ENCODE measurements at regions not wholly inside any gene's neighbourhood (a gene's known extent, or its start where the extent isn't known, plus 50 kb on each side); places are given as distances from the start of the nearest gene placed in this dataset.

- DNase-seq (ENCODE audit: low spot score), result no peak
Observed at GRCh38 chr16:79439901-79440300, 160.6 kb downstream of the MAF start.

DNA sequence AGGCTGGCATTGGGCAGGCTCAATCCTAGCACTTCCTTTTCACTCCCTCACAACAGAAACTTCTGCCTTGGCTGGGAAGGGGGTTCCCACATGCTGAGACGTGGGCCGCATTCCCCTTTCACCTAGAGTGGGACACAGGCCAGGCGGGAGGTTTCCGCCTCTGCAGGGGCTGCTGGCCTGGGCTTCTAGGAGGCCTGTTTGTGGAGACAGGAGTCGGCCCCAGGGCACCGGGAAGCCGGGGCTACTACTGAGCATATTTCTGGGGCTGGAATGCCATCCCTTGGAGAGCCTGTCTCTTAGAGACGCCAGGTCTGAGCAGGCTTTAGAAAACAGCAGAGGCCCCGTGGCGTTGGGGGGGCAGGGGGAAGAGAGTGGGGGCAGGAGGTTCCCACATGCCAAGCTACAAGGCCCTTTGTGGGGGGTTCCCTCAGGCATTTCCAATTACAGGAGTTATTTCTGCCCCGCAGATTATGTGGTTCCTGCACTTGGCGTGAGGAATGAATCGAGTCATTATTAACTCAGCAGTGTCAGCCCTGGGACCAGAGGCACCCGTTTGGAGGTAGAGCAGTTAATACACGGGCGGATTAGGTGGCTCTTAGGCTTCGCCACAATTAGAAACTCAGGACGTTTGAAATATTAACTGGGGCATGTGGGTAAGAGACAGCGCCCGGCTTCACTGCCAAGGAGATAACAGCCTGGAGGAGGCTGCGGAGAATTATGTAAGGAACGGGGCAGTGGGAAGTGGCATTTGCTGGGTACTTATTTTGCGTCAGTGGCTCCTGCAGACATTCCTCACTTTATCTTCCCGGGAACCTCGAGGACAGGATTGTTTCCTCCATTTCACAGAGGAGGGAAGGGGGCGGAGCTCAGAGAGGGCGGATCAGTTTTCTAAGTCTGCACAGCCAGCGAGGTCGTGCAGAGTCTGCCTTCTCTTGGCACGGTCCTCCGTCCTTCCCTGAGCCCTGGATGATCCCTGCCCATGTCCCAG is 162.5 kb downstream of the MAF start:
- DNase-seq (ENCODE audit: low spot score), result no peak

- DNase-seq (ENCODE audit: low spot score), result no peak
Observed at GRCh38 chr16:79436885-79437284, 163.7 kb downstream of the MAF start.

GRCh38 chr16:79434771-79435170 is 165.8 kb downstream of the MAF start:
- DNase-seq (ENCODE audit: low spot score), result no peak

GRCh38 chr16:79434092-79434491 is 166.4 kb downstream of the MAF start:
- DNase-seq (ENCODE audit: low spot score), result no peak

- DNase-seq (ENCODE audit: low spot score), result no peak
Observed at GRCh38 chr16:79431923-79432322, 168.6 kb downstream of the MAF start.

GRCh38 chr16:79430191-79430678 is 170.3 kb downstream of the MAF start:
- no peak for DNase-seq (ENCODE audit: low spot score)

- DNase-seq (ENCODE audit: low spot score), result no peak
Observed at GRCh38 chr16:79429381-79430190, 171.0 kb downstream of the MAF start.

- DNase-seq (ENCODE audit: low spot score), result no peak
Observed at GRCh38 chr16:79426663-79427062, 173.9 kb downstream of the MAF start.

- no peak for DNase-seq (ENCODE audit: low spot score)
Observed at GRCh38 chr16:79422064-79422463, 178.5 kb downstream of the MAF start.

DNA sequence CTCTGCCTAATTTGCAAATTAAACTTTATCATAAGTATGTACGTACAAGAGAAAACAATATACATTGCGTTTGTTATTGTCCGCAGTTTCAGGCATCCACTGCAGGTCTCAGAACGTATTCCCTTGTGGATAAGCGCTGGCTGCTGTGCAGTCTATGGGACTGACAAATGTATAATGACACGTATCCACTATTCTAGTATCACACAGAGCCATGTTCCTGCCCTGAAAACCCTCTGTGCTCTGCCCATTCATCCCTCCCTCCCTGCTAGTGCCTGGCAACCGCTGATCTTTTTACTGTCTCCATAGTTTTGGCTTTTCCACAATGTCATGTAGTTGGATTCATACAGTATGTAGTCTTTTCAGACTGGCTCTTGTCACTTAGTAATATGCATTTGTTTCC is 179.4 kb downstream of the MAF start:
- no peak for DNase-seq (ENCODE audit: low spot score)

- no peak for DNase-seq (ENCODE audit: low spot score)
Observed at GRCh38 chr16:79420493-79420892, 180.0 kb downstream of the MAF start.

- no peak for DNase-seq (ENCODE audit: low spot score)
Observed at GRCh38 chr16:79419148-79419547, 181.4 kb downstream of the MAF start.

GRCh38 chr16:79417601-79418008 is 182.9 kb downstream of the MAF start:
- no peak for DNase-seq (ENCODE audit: low spot score)

- no peak for DNase-seq (ENCODE audit: low spot score)
Observed at GRCh38 chr16:79415983-79416640, 184.4 kb downstream of the MAF start.

GRCh38 chr16:79412783-79413225 is 187.7 kb downstream of the MAF start:
- DNase-seq (ENCODE audit: low spot score), result no peak

DNA sequence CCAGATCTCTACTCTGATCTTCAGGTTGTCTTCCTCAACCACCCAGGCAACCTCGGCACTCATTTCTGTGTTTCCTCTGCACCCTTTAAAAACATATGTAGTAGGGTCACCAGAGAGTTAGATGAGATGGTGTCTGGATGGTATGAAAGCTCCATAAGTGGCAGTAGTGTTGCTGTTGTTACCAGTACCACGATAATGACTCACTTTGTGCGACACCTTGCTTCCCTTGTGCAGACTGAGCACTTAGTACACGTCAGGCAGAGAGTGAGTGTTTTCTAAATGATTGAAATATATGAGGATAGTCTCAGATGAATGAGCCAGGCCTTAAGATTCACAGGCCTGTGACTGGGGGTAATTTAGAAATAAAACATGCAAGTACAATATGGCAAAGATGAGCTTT is 188.7 kb downstream of the MAF start:
- no peak for DNase-seq (ENCODE audit: low spot score)

GRCh38 chr16:79411357-79411756 is 189.2 kb downstream of the MAF start:
- DNase-seq (ENCODE audit: low spot score), result no peak

GRCh38 chr16:79409978-79410377 is 190.6 kb downstream of the MAF start:
- no peak for DNase-seq (ENCODE audit: low spot score)

DNA sequence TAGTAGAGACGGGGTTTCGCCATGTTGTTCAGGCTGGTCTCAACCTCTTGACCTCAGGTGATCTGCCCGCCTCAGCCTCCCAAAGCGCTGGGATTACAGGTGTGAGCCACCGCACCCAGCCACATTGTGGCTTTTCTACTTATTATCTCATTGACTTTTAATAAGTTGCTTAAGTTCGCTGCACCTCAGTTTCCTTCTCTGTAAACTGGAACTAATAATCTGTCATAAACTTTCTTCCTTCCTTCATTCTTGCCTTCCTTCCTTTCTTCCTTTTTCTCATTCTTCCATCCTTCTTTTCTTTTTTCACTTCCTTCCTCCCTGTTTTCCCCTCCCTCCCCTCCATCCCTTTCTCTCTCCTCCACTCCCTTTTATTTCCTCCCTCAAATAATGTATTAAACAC is 192.2 kb downstream of the MAF start:
- no peak for DNase-seq (ENCODE audit: low spot score)

DNA sequence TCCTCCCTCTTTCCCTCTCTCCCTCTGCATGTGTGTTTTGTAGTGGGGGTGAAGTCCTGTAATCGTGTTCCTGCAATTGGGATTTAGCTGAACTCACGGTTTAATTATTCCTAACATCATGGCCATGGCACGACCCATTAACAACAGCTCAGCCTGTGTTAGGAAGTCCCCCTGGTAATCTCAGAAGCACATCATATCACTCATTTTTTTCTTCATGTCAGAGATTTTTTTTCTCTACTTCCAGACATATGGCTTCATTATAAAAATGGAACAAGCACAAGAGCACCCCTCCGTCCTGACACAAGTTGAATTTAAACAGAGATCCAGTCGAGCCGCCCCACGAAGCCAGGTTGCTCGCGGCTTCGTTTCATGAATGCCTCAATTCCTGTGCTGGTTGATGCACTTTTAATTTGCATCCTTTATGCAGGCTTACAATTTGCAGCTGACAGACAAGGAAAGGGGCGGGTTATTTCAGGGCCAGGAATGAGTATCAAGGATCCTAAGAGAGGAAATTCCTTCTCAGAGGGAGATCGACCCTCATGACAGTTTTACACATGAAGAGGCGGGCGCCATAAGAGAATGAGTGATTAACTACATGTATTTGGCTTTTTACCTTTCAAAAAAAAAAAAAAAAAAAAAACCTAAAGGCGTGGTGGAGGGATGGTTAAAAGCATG is 192.9 kb downstream of the MAF start:
- no peak for DNase-seq (ENCODE audit: low spot score)

- no peak for DNase-seq (ENCODE audit: low spot score)
Observed at GRCh38 chr16:79407005-79407404, 193.5 kb downstream of the MAF start.
